Left lobe of liver (tissue), 2 donors: ENCODE measurements at regions not wholly inside any gene's neighbourhood (a gene's known extent, or its start where the extent isn't known, plus 50 kb on each side); places are given as distances from the start of the nearest gene placed in this dataset.

Experiments used
- ATAC-seq: fragments of 200-7000 bp; cut with Tn5 transposase; one replicate; pipeline ENCODE4 v1.9.1; 2020; ENCODE audit warnings: mild to moderate bottlenecking, moderate library complexity
- DNase-seq: peaks from one replicate; pipeline ENCODE4 v3.0.0-alpha.2; 2020; ENCODE audit warnings: low spot score
- donor health status: DM: no; HTN: no; CAD: no; lungs with moderate emphysema.
- donor health status: DM: no; HTN: yes; CAD: no.

DNA sequence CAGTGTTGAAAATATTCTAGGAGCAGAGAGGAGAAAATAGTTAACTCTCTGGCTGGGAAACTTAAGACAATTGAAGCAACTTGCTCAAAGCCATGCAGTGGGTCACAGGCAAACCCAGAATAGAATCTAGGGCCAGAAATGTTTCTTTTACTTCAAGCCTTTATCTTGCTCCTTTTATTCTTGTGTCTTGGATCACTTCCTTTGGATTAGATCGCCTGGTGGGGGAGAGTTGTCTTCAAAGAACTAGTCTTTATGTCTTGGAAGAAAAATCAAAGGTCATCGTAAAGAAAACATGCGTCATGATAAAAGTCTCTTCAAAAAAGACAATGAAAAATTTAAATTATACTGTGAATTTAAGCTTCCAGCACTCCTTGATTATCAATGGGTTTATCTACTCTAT, 493.6 kb upstream of the USP24 start:
- DNase-seq (no peak), ATAC-seq (no peak)

- DNase-seq (no peak), ATAC-seq (no peak)
Observed at GRCh38 chr1:55707846-55708245, 492.7 kb upstream of the USP24 start.

GRCh38 chr1:55707196-55707595, 492.0 kb upstream of the USP24 start:
- DNase-seq: no peak
- ATAC-seq: no peak

GRCh38 chr1:55706397-55706796, 491.2 kb upstream of the USP24 start:
- DNase-seq (no peak), ATAC-seq (no peak)

GRCh38 chr1:55703726-55704363, 488.7 kb upstream of the USP24 start:
- DNase-seq (no peak), ATAC-seq (no peak)

DNA sequence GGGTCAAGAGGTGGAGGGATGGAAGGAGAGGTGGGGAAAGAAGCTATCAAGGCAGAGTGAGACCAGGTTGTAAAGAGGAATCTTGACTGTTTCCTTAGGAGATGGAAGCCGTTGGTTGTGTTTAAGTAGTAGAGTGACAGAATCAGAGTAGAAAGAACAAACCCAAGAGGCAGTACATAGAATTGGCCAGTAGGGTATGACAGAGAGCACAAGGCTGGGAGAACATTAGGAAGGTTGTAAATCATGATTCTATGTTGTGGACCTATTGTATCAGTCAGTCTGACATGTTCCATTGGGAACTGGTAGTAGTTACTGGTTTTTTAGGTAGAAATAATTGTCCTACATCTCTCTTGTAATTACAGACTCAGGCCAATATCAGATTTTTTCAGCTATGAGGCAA, 486.9 kb upstream of the USP24 start:
- ATAC-seq (peak; percentile 95), DNase-seq (no peak)

GRCh38 chr1:55700359-55701130, 485.4 kb upstream of the USP24 start:
- no peak for ATAC-seq

GRCh38 chr1:55699228-55699627, 484.1 kb upstream of the USP24 start:
- ATAC-seq: no peak
- no peak for DNase-seq

More at GRCh38 chr1:55700359-55701130, 485.4 kb upstream of the USP24 start:
- no peak for DNase-seq

DNA sequence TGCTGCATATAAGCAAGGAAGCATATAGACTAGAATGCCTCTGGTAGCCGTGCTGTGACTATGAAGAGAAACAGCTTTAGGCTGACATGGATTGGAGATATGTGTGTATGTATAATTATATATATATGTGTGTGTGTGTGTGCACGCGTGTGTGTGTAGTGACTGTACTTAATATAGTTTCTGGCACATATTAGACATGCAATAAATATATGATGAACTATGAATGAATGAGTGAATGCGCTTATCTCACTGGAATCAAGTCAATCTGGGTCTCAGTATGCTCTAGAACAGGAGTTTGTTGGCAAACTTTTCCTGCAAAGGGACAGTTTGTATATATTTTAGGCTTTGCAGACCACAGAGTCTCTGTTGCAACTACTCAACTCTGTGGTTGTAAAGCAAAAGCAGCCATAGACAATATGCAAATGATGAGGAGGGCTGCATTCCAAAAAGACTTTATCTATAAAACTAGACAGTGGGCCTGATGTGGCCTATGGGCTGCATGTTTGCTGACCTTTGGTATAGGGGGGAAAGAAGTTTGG, 482.9 kb upstream of the USP24 start:
- DNase-seq (no peak), ATAC-seq (no peak)

DNA sequence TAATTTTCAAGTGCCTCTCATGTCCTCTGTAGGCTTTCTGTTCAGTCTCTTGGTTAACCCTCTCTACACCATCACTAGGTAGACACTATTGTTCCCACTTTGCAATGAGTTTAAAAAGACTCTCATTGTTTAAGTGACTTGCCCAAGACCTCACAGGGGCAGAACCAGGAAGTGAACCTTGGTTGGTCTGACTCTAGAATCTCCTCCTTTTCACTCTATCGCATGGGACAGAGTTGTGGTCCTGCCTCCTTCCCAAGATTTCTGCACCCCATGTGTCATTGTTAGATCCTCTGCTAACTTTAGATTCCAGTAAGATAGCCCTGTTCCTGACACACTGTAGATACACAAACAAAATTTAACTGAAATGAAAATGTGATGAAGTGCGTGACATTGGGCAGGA, 481.7 kb upstream of the USP24 start:
- no peak for DNase-seq
- no peak for ATAC-seq

DNA sequence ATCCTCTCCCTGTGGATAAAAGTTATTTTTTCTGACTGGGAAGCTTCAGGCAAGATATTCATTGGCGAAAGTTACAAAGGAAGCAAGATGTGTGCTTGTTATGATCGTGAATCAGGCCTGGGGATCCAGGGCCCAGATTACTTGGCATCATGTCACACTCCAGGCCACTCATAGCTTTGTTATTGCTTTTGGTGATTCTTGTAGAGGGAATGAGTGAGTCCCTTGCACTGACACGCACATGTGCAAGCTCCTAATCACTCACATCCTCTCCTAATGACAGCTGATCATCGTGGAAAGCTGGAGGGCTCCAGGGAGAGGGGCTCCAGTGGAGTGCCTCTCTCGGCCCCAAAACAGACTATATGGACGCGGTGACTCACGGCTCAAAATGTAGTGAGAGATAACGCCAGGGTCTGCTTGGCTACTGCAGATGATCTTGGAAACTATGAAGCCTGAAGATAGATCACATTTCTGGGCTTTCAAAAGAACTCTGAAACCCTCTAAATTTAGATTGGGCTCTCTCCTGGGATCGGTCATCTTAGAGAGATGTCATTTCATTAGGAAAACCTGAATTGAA, 481.1 kb upstream of the USP24 start:
- no peak for DNase-seq
- no peak for ATAC-seq

DNA sequence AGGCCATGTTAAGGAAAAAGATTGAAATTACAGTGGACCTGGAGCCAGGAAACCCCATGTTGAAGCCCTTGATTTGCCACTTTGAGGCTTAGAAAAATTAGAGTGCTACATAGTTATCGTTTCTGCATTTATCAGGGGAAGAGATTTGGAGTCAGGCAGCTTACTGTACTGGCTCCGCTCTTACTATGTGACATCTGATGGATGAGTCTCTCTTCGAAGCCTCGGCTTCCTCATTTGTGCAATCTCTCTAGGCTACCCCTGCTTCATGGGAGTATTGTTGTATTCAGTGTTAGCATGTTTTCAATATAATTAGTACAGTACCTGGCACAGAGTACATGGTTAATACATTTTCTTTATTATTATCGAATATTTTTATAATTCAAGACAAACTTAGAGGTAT, 480.4 kb upstream of the USP24 start:
- DNase-seq: no peak
- no peak for ATAC-seq

DNA sequence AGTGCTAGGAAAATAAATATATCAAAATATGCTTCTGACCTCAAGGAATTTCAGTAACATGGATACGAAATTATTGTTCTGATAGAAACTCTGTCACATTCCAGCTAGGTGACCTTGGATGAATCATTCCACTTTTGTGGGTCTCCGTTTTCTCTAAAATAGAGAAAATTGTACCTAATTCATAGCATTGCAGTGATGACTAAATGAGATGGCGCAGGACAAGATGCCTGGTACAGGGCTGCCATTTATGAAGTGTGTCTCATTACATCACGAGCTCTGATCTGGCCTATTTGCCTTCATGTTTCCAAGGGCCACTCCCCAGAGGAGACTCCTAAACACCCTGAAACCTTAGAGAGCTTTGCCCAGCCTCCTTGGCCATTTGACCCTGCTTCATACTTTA, 480.0 kb upstream of the USP24 start:
- ATAC-seq (no peak), DNase-seq (no peak)

DNA sequence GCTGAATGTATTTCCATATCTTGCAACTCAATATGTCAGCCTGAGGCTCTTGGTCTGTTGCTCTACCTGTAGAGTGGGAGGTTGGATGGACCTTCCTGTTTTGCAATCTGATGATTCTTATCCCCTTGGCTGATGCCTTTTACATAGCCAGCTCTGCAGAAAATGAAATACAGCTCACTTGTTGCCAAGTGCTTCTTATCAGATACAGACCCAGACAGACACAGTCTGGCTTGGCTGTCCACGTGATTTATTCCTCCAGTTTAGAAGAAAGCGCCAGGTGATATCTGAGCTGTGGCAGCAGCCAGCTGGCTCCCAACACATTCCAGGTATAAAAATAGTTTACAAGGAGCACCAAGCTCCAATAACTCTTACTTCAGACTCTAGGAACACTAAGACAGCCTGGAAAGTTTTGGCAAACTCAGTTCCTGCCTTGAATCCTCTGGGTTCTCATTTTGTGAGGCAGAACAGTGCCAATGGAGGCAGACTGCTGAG, 479.2 kb upstream of the USP24 start:
- ATAC-seq: peak; percentile 65
- no peak for DNase-seq

GRCh38 chr1:55692726-55693125, 477.6 kb upstream of the USP24 start:
- DNase-seq (no peak), ATAC-seq (no peak)

GRCh38 chr1:55690366-55690765, 475.2 kb upstream of the USP24 start:
- no peak for ATAC-seq
- no peak for DNase-seq

- no peak for DNase-seq
- ATAC-seq: no peak
Observed at GRCh38 chr1:55689800-55690199, 474.6 kb upstream of the USP24 start.

DNA sequence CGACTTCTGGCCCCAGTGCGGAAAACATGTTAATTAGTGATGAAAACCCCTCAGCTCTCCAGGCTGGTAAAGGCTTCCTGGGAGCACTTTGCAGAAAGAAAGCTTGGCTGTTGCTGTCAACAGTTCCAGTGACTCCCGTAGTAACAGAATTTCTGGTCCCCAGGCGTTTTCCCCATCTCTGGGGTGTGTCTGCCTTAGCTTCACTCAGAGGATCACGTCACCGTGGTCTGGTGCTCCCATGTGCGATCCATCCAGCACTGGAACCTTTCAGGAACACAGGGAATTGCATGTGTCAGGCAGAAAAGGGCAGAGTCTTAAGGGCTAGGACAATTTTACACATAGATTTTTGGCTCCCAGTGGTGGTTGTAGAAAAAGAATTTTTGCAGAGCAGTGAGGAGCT, 470.4 kb upstream of the USP24 start:
- no peak for DNase-seq
- no peak for ATAC-seq

GRCh38 chr1:55684131-55684650, 469.0 kb upstream of the USP24 start:
- DNase-seq (no peak), ATAC-seq (no peak)

GRCh38 chr1:55682198-55682597, 467.0 kb upstream of the USP24 start:
- no peak for DNase-seq
- no peak for ATAC-seq

GRCh38 chr1:55679971-55680370, 464.8 kb upstream of the USP24 start:
- ATAC-seq: no peak
- no peak for DNase-seq

GRCh38 chr1:55673416-55673815, 458.3 kb upstream of the USP24 start:
- DNase-seq (no peak), ATAC-seq (no peak)
